ENCODE measurements at regions not wholly inside any gene's neighbourhood (a gene's known extent, or its start where the extent isn't known, plus 50 kb on each side); places are given as distances from the start of the nearest gene placed in this dataset.

GRCh38 chr6:80696268-80696667 is 589.8 kb downstream of the BCKDHB start:
- no peak for TF ChIP-seq CTCF (IDR thresholded peaks at IDR 0.05)
- no peak overlapping the region for H3K4me3 ChIP-seq
- H3K27ac ChIP-seq = no peak overlapping the region
- DNase-seq (no peak), ATAC-seq (no peak)
- H3K9me3 ChIP-seq = peaks cover 0 to 36% (median 7%) of the 10 kb centered on the region in 11 donors
- H3K27me3 ChIP-seq = no peaks in the 10 kb centered on the region
- intact Hi-C loops (cut with DNase I) = no loop called here
- H3K36me3 ChIP-seq = no peaks in the 10 kb centered on the region
- no peaks in the 10 kb centered on the region for H3K4me1 ChIP-seq

GRCh38 chr6:80690551-80691131 is 584.2 kb downstream of the BCKDHB start:
- 59 to 62% methylated on average over 6 of the region's 6 CpGs for WGBS, 2 donors
- no peaks in the 10 kb centered on the region for H3K4me1 ChIP-seq
- no peaks in the 10 kb centered on the region for H3K27me3 ChIP-seq
- no peak overlapping the region for H3K4me3 ChIP-seq
- peaks cover 0 to 28% (median 0%) of the 10 kb centered on the region in 11 donors for H3K9me3 ChIP-seq
- ATAC-seq = no peak
- no peak for DNase-seq
- no peak overlapping the region for H3K27ac ChIP-seq
- intact Hi-C loops (cut with DNase I) = no loop called here
- no peak for TF ChIP-seq CTCF (IDR thresholded peaks at IDR 0.05)
- no peaks in the 10 kb centered on the region for H3K36me3 ChIP-seq

DNA sequence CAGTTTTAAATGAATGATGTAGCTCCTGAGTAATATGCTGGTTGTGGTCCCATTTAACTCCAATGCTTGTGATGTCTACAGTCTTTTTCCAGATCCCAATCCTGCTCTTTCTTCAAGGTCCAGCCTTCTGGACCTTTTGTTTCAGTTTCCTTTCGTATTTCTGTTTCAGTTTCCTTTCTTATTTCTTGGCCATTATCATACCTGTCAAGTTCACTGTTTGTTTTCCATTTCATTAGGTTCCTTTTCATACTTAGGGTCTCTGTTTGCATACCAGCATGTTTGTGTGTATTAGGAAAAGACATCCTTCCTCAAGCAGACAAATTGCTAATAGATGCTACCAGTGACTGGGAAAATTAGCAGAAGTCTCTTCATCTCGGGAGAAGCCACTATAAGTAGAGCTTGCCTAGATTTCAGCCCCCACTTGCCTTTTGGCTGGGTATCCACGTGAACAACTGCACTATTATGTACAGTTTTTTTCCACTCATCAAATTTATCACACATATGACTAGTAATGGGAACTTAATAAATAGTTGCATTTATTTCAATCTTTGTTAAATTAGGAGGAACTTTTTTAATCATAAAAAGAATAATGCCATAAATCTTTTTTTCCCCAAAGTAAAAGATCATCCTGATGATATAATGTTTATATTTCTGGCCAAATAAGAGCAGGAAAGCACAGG is 583.4 kb downstream of the BCKDHB start:
- Histone ChIP-seq H3K4me1 (no peaks in the 10 kb centered on the region), H3K9me3 (peaks cover 0 to 28% (median 0%) of the 10 kb centered on the region in 11 donors), H3K27ac (no peak overlapping the region), H3K4me3 (no peak overlapping the region), H3K27me3 (no peaks in the 10 kb centered on the region), H3K36me3 (no peaks in the 10 kb centered on the region)
- 59 to 63% methylated on average over 3 of the region's 3 CpGs for WGBS, 2 donors
- DNase-seq = no peak
- no peak for ATAC-seq
- intact Hi-C loops (cut with DNase I) = no loop called here
- TF ChIP-seq CTCF (IDR thresholded peaks at IDR 0.05) = no peak

DNA sequence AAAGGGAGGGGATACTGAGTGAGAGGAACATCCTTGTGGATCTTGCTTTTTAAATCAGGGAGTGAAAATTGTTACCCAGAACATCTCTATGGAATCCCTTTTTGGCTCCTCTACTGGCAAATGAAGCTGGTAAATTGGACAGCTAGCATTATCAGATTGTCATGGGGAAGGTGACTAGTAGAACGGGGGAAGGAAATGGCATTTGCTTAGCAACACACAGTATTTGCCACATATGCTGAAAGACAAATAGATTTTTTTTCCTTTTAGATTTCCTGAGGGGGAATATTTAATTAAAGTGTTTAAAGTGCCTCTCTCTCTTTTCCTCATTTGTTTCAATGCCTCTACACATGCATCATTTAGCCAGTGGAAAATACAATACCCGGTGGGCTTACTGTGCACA is 573.5 kb downstream of the BCKDHB start:
- TF ChIP-seq CTCF (IDR thresholded peaks at IDR 0.05) = no peak
- 82 to 83% methylated on average over 2 of the region's 2 CpGs for WGBS, 2 donors
- no peaks in the 10 kb centered on the region for H3K36me3 ChIP-seq
- no peaks in the 10 kb centered on the region for H3K4me1 ChIP-seq
- no peaks in the 10 kb centered on the region for H3K27me3 ChIP-seq
- no peak overlapping the region for H3K4me3 ChIP-seq
- no peak for ATAC-seq
- no peak overlapping the region for H3K27ac ChIP-seq
- no peak for DNase-seq
- peaks cover 0 to 15% (median 4%) of the 10 kb centered on the region in 11 donors for H3K9me3 ChIP-seq
- intact Hi-C loops (cut with DNase I) = no loop called here
